NOMO-1 treated with dmso at 0.1 percent for 144 hours (cell line): ENCODE measurements at regions not wholly inside any gene's neighbourhood (a gene's known extent, or its start where the extent isn't known, plus 50 kb on each side); places are given as distances from the start of the nearest gene placed in this dataset.

ENCODE experiments used
- DNase-seq: peaks from one replicate; lab custom pipeline; 2025; ENCODE audit not compliant: unreplicated experiment; lab: John Stamatoyannopoulos, UW

DNA sequence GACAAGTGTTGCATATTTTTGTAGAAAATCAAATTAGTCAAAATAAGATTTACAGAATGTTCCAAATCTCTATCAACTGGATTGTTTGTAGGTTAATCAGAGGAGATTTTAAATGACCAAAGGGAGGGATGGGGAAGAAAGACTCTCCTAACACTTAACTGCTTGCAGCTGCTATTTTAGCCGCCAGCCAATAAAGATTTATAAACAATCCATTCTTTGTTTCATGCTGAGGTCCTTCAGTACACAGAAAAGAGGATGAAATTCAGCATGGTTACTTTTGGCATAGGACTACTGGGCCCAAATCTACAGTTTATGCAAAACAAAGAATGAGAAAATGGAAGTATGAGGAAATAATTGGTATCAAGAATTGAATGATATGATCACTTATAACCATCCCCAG, 86.4 kb upstream of the FN1 start:
- DNase-seq = no peak

GRCh38 chr2:215521031-215521430, 85.2 kb upstream of the FN1 start:
- no peak for DNase-seq

DNA sequence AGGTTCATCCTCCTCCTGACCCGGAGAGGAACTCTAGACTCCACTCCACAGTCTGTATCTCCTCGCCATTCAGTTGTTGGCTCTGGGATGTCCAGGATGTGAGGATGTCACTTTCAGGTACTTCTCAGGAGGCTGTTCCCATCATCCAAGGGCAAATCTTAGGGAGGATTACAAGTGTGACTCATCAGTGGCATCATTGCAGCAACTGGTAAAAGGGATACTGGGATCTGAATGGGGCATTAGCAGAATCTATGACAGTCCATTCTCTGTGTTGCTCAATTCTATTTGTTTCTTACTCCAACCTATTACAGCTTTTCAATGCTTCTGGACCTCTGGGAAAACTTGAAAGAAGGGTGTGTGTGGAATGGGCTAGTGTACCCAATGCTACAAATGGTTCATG, 81.5 kb upstream of the FN1 start:
- DNase-seq = no peak

- no peak for DNase-seq
Observed at GRCh38 chr2:215514516-215514915, 78.6 kb upstream of the FN1 start.

- DNase-seq = no peak
Observed at GRCh38 chr2:215511454-215512346, 75.8 kb upstream of the FN1 start.

- DNase-seq = no peak
Observed at GRCh38 chr2:215507836-215508235, 72.0 kb upstream of the FN1 start.

- peak; percentile 53 for DNase-seq
Observed at GRCh38 chr2:215507136-215507535, 71.3 kb upstream of the FN1 start.

- no peak for DNase-seq
Observed at GRCh38 chr2:215506604-215506990, 70.7 kb upstream of the FN1 start.

- DNase-seq = peak; percentile 39
Observed at GRCh38 chr2:215505044-215505786, 69.3 kb upstream of the FN1 start.

GRCh38 chr2:215504547-215504946, 68.7 kb upstream of the FN1 start:
- no peak for DNase-seq

- no peak for DNase-seq
Observed at GRCh38 chr2:215503381-215503780, 67.5 kb upstream of the FN1 start.

- no peak for DNase-seq
Observed at GRCh38 chr2:215500466-215500865, 64.6 kb upstream of the FN1 start.

DNA sequence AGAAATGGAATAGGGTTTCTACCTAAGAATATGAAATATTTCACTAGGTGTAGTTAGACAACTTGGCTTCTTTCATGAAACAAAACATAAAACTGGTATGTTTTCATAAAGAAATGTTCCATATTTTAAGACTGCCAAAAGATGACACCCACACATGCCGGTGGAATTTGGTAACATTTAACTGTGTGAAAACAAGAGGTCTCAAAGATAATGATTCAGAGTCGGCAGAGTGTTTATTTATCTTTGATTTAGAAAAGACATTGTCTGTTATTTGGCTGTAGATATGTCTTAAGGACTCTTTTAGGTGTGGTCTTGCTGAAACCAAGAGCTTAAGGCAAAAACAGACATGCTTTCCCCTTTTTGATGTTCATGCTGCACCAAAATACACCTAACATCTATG, 63.5 kb upstream of the FN1 start:
- DNase-seq = no peak

- DNase-seq = no peak
Observed at GRCh38 chr2:215498431-215498830, 62.6 kb upstream of the FN1 start.

DNA sequence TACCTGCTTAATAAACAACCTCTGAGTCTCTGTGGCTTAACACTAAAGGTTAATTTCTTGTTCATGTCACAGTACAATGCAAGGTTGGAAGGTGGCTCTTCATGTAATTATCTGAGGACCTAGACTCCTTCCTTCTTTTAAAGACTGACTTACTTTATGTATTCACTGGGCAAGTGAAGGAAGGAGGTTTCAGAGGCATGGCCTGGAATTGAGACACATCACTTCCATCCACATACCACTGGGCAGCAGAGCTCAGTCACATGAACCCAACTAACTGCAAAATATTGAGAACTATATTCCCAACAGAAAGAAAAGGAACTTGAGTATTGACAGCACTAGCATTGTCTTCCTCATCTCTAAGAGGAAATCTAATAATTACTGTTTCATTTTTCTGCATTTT, 57.5 kb upstream of the FN1 start:
- DNase-seq = no peak

- no peak for DNase-seq
Observed at GRCh38 chr2:215489288-215489848, 53.5 kb upstream of the FN1 start.

GRCh38 chr2:215487002-215487372, 51.1 kb upstream of the FN1 start:
- DNase-seq = peak; percentile 51

GRCh38 chr2:215486291-215487001, 50.6 kb upstream of the FN1 start:
- DNase-seq = no peak
